T-helper 22 cell (primary cell): ENCODE measurements at regions not wholly inside any gene's neighbourhood (a gene's known extent, or its start where the extent isn't known, plus 50 kb on each side); places are given as distances from the start of the nearest gene placed in this dataset.

Experiments used
- DNase-seq: peaks from one replicate; pipeline ENCODE4 v3.0.0-alpha.2; 2020; ENCODE audit warnings: low read depth

GRCh38 chr12:46131732-46132469 lies 136.9 kb downstream of the SLC38A1 start:
- DNase-seq = no peak

- no peak for DNase-seq
Measured at GRCh38 chr12:46127656-46128055, 137.3 kb upstream of the SCAF11 start.

- no peak for DNase-seq
Measured at GRCh38 chr12:46126050-46126727, 135.8 kb upstream of the SCAF11 start.

- peak; percentile 5 for DNase-seq
Measured at GRCh38 chr12:46124848-46125619, 134.7 kb upstream of the SCAF11 start.

- no peak for DNase-seq
Measured at GRCh38 chr12:46124132-46124847, 133.9 kb upstream of the SCAF11 start.

- DNase-seq = no peak
Measured at GRCh38 chr12:46112364-46112763, 122.0 kb upstream of the SCAF11 start.

- DNase-seq = no peak
Measured at GRCh38 chr12:46111715-46112114, 121.3 kb upstream of the SCAF11 start.

- no peak for DNase-seq
Measured at GRCh38 chr12:46110928-46111699, 120.7 kb upstream of the SCAF11 start.

- DNase-seq = no peak
Measured at GRCh38 chr12:46110223-46110611, 119.8 kb upstream of the SCAF11 start.

- no peak for DNase-seq
Measured at GRCh38 chr12:46109343-46110222, 119.2 kb upstream of the SCAF11 start.

GRCh38 chr12:46108721-46109120 lies 118.3 kb upstream of the SCAF11 start:
- no peak for DNase-seq

GRCh38 chr12:46107591-46107990 lies 117.2 kb upstream of the SCAF11 start:
- DNase-seq = no peak

- DNase-seq = no peak
Measured at GRCh38 chr12:46105735-46106134, 115.4 kb upstream of the SCAF11 start.

GRCh38 chr12:46103559-46104383 lies 113.4 kb upstream of the SCAF11 start:
- no peak for DNase-seq

GRCh38 chr12:46101485-46101869 lies 111.1 kb upstream of the SCAF11 start:
- DNase-seq = no peak

- no peak for DNase-seq
Measured at GRCh38 chr12:46100551-46101484, 110.4 kb upstream of the SCAF11 start.

- no peak for DNase-seq
Measured at GRCh38 chr12:46089414-46090162, 99.2 kb upstream of the SCAF11 start.
